ENCODE measurements at regions not wholly inside any gene's neighbourhood (a gene's known extent, or its start where the extent isn't known, plus 50 kb on each side); places are given as distances from the start of the nearest gene placed in this dataset.

GRCh38 chr5:96254980-96255691 is 177.9 kb downstream of the PCSK1 start:
- peak; percentile 89 for DNase-seq (ENCODE audit: low read depth, low spot score)
- H3K4me3 ChIP-seq (ENCODE audit: low read depth, low read length), result no peak overlapping the region
- ChIA-PET CTCF (interaction anchor here (0.8 to 2.9 kb wide), 4 partner anchors 82 to 415 kb away, joined by 3 to 14 read pairs (median 3); partner anchors contain the start of gene ELL2), POLR2A (interaction anchor here (0.6 to 1.8 kb wide), 11 partner anchors 10 to 398 kb away, joined by 3 to 18 read pairs (median 7); partner anchors contain the start of gene ELL2)
- peak overlapping the region; percentile 11 for H3K27ac ChIP-seq (ENCODE audit: low read depth, low read length)
- TF ChIP-seq CTCF (IDR thresholded peaks at IDR 0.05; ENCODE audit: low read depth, low read length), result no peak
- H3K9me3 ChIP-seq (ENCODE audit: control insufficient read depth, insufficient read depth, low read length), result no peaks in the 10 kb centered on the region
- no peaks in the 10 kb centered on the region for H3K27me3 ChIP-seq (ENCODE audit: control insufficient read depth, insufficient read depth, low read length)

- H3K4me3 ChIP-seq (ENCODE audit: low read depth, low read length), result no peak overlapping the region
- POLR2A ChIA-PET, result no interaction called here
- CTCF ChIA-PET, result interaction anchor here (2.9 kb wide), 1 partner anchor 84 kb away, joined by 14 read pairs; no protein-coding TSS in a partner anchor
- no peaks in the 10 kb centered on the region for H3K27me3 ChIP-seq (ENCODE audit: control insufficient read depth, insufficient read depth, low read length)
- no peaks in the 10 kb centered on the region for H3K9me3 ChIP-seq (ENCODE audit: control insufficient read depth, insufficient read depth, low read length)
- no peak overlapping the region for H3K27ac ChIP-seq (ENCODE audit: low read depth, low read length)
- no peak for TF ChIP-seq CTCF (IDR thresholded peaks at IDR 0.05; ENCODE audit: low read depth, low read length)
- no peak for DNase-seq (ENCODE audit: low read depth, low spot score)
Observed at GRCh38 chr5:96253140-96253539, 179.9 kb downstream of the PCSK1 start.

GRCh38 chr5:96252596-96252995 is 180.5 kb downstream of the PCSK1 start:
- H3K27ac ChIP-seq (ENCODE audit: low read depth, low read length), result no peak overlapping the region
- POLR2A ChIA-PET, result no interaction called here
- H3K4me3 ChIP-seq (ENCODE audit: low read depth, low read length), result no peak overlapping the region
- H3K27me3 ChIP-seq (ENCODE audit: control insufficient read depth, insufficient read depth, low read length), result no peaks in the 10 kb centered on the region
- no peak for DNase-seq (ENCODE audit: low read depth, low spot score)
- TF ChIP-seq CTCF (IDR thresholded peaks at IDR 0.05; ENCODE audit: low read depth, low read length), result no peak
- H3K9me3 ChIP-seq (ENCODE audit: control insufficient read depth, insufficient read depth, low read length), result no peaks in the 10 kb centered on the region
- CTCF ChIA-PET, result interaction anchor here (2.9 kb wide), 1 partner anchor 84 kb away, joined by 14 read pairs; no protein-coding TSS in a partner anchor

- ChIA-PET CTCF (no interaction called here), POLR2A (interaction anchor here (0.6 kb wide), 1 partner anchor 7 kb away, joined by 3 read pairs; no protein-coding TSS in a partner anchor)
- TF ChIP-seq CTCF (IDR thresholded peaks at IDR 0.05; ENCODE audit: low read depth, low read length), result no peak
- H3K4me3 ChIP-seq (ENCODE audit: low read depth, low read length), result no peak overlapping the region
- H3K9me3 ChIP-seq (ENCODE audit: control insufficient read depth, insufficient read depth, low read length), result no peaks in the 10 kb centered on the region
- DNase-seq (ENCODE audit: low read depth, low spot score), result no peak
- no peak overlapping the region for H3K27ac ChIP-seq (ENCODE audit: low read depth, low read length)
- no peaks in the 10 kb centered on the region for H3K27me3 ChIP-seq (ENCODE audit: control insufficient read depth, insufficient read depth, low read length)
Observed at GRCh38 chr5:96250782-96251181, 182.3 kb downstream of the PCSK1 start.

DNA sequence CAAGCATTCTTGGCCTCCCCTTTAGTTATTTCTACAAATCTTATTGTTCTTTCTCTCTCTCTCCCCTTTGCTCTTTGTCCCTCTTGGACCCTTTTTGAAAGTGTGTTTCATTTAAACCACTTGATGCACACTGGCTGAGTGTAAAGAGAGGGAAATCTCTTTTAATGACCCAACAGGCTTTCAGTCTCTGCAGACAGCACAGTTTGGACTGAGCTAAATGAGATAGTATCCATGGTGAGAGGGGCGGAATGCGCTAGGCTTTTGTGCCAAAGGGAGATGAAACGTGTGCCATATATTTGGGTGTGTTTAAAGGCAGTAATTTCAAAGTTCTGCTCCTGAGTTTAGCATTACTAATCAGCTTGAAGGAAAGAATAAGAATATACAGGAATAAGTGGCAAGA is 184.9 kb downstream of the PCSK1 start:
- no peak for TF ChIP-seq CTCF (IDR thresholded peaks at IDR 0.05; ENCODE audit: low read depth, low read length)
- Histone ChIP-seq H3K27me3 (ENCODE audit: control insufficient read depth, insufficient read depth, low read length) (no peaks in the 10 kb centered on the region), H3K27ac (ENCODE audit: low read depth, low read length) (no peak overlapping the region), H3K9me3 (ENCODE audit: control insufficient read depth, insufficient read depth, low read length) (no peaks in the 10 kb centered on the region), H3K4me3 (ENCODE audit: low read depth, low read length) (no peak overlapping the region)
- CTCF ChIA-PET, result no interaction called here
- POLR2A ChIA-PET, result no interaction called here
- DNase-seq (ENCODE audit: low read depth, low spot score), result no peak
